HG02981 (cell line): ENCODE measurements at regions not wholly inside any gene's neighbourhood (a gene's known extent, or its start where the extent isn't known, plus 50 kb on each side); places are given as distances from the start of the nearest gene placed in this dataset.

Experiments used
- ATAC-seq: cut with Tn5 transposase; IDR thresholded peaks from one replicate; pipeline ENCODE4 v1.9.1; 2021; ENCODE audit warnings: mild to moderate bottlenecking, moderate library complexity; ENCODE audit not compliant: unreplicated experiment

- no peak for ATAC-seq
Measured at GRCh38 chrX:4185086-4185485, 471.6 kb upstream of the PRKX start.

- no peak for ATAC-seq
Measured at GRCh38 chrX:4182408-4182806, 469.0 kb upstream of the PRKX start.

- ATAC-seq = no peak
Measured at GRCh38 chrX:4181782-4182407, 468.4 kb upstream of the PRKX start.

GRCh38 chrX:4179031-4179430, 465.6 kb upstream of the PRKX start:
- no peak for ATAC-seq

- no peak for ATAC-seq
Measured at GRCh38 chrX:4175221-4175620, 461.8 kb upstream of the PRKX start.

GRCh38 chrX:4173743-4174142, 460.3 kb upstream of the PRKX start:
- no peak for ATAC-seq

GRCh38 chrX:4151798-4152197, 438.3 kb upstream of the PRKX start:
- ATAC-seq = no peak

- no peak for ATAC-seq
Measured at GRCh38 chrX:4150259-4150658, 436.8 kb upstream of the PRKX start.

GRCh38 chrX:4129626-4130025, 416.2 kb upstream of the PRKX start:
- no peak for ATAC-seq

GRCh38 chrX:4118666-4119530, 405.4 kb upstream of the PRKX start:
- ATAC-seq = no peak

- ATAC-seq = no peak
Measured at GRCh38 chrX:4110964-4111363, 397.5 kb upstream of the PRKX start.

GRCh38 chrX:4094926-4095325, 381.5 kb upstream of the PRKX start:
- ATAC-seq = no peak

- no peak for ATAC-seq
Measured at GRCh38 chrX:4091046-4091760, 377.8 kb upstream of the PRKX start.

GRCh38 chrX:4059893-4060292, 346.4 kb upstream of the PRKX start:
- no peak for ATAC-seq

- no peak for ATAC-seq
Measured at GRCh38 chrX:4043951-4044350, 330.5 kb upstream of the PRKX start.

- ATAC-seq = no peak
Measured at GRCh38 chrX:4035874-4036273, 322.4 kb upstream of the PRKX start.

- ATAC-seq = no peak
Measured at GRCh38 chrX:4028151-4028550, 314.7 kb upstream of the PRKX start.

GRCh38 chrX:4005281-4005680, 291.8 kb upstream of the PRKX start:
- no peak for ATAC-seq

GRCh38 chrX:4004822-4005221, 291.4 kb upstream of the PRKX start:
- no peak for ATAC-seq

GRCh38 chrX:3994315-3994714, 280.9 kb upstream of the PRKX start:
- ATAC-seq = no peak

GRCh38 chrX:3990569-3990968, 277.1 kb upstream of the PRKX start:
- no peak for ATAC-seq
